H7 (cell line): ENCODE measurements at regions not wholly inside any gene's neighbourhood (a gene's known extent, or its start where the extent isn't known, plus 50 kb on each side); places are given as distances from the start of the nearest gene placed in this dataset.
"Not testable (repeated sequence)": the region's sequence is repeated elsewhere in the genome, so short reads cannot be mapped to it uniquely, and the experiment has no call there.

Source experiments
- DNase-seq: peaks from one replicate; pipeline ENCODE4 v3.0.0; 2012
- H3K27me3 ChIP-seq: 2 replicates; pipeline ENCODE4 v1.6.0; 2011; ENCODE audit warnings: mild to moderate bottlenecking, low read length; ENCODE audit not compliant: control insufficient read depth, insufficient read depth
- H3K36me3 ChIP-seq: replicated peaks from 2 replicates; pipeline ENCODE4 v1.5.1; 2011; ENCODE audit warnings: low read length; ENCODE audit not compliant: control insufficient read depth, insufficient read depth
- H3K4me3 ChIP-seq: 2 replicates; pipeline ENCODE4 v1.5.1; 2011; ENCODE audit warnings: low read depth, mild to moderate bottlenecking, control low read depth, low read length, moderate library complexity; ENCODE audit not compliant: insufficient read depth

GRCh38 chr1:200305806-200306205, 104.0 kb downstream of the ZNF281 start:
- no peak overlapping the region for H3K4me3 ChIP-seq
- H3K36me3 ChIP-seq, result no peaks in the 10 kb centered on the region
- H3K27me3 ChIP-seq, result peaks cover 20% of the 10 kb centered on the region
- no peak for DNase-seq

- Histone ChIP-seq H3K4me3 (no peak overlapping the region), H3K36me3 (no peaks in the 10 kb centered on the region), H3K27me3 (peaks cover 21% of the 10 kb centered on the region)
Observed at GRCh38 chr1:200304171-200304570, 105.7 kb downstream of the ZNF281 start.

GRCh38 chr1:200302921-200303290, 106.9 kb downstream of the ZNF281 start:
- H3K27me3 ChIP-seq, result peaks cover 21% of the 10 kb centered on the region
- peak overlapping the region; percentile 35 for H3K4me3 ChIP-seq
- DNase-seq, result peak; percentile 33
- H3K36me3 ChIP-seq, result no peaks in the 10 kb centered on the region

More at GRCh38 chr1:200304171-200304570, 105.7 kb downstream of the ZNF281 start:
- DNase-seq, result no peak

- Histone ChIP-seq H3K27me3 (peaks cover 21% of the 10 kb centered on the region), H3K36me3 (no peaks in the 10 kb centered on the region), H3K4me3 (peak overlapping the region; percentile 35)
- peak; percentile 58 for DNase-seq
Observed at GRCh38 chr1:200302192-200302920, 107.5 kb downstream of the ZNF281 start.

- Histone ChIP-seq H3K36me3 (no peaks in the 10 kb centered on the region), H3K27me3 (peaks cover 21% of the 10 kb centered on the region), H3K4me3 (no peak overlapping the region)
- no peak for DNase-seq
Observed at GRCh38 chr1:200301152-200301551, 108.7 kb downstream of the ZNF281 start.

GRCh38 chr1:200299571-200299970, 110.3 kb downstream of the ZNF281 start:
- Histone ChIP-seq H3K4me3 (no peak overlapping the region), H3K36me3 (no peaks in the 10 kb centered on the region), H3K27me3 (peaks cover 21% of the 10 kb centered on the region)
- DNase-seq, result no peak

GRCh38 chr1:200298242-200298641, 111.6 kb downstream of the ZNF281 start:
- peaks cover 18% of the 10 kb centered on the region for H3K27me3 ChIP-seq
- no peak overlapping the region for H3K4me3 ChIP-seq
- no peak for DNase-seq
- H3K36me3 ChIP-seq, result no peaks in the 10 kb centered on the region

GRCh38 chr1:200296091-200296661, 113.7 kb downstream of the ZNF281 start:
- H3K27me3 ChIP-seq, result peaks cover 5% of the 10 kb centered on the region
- no peak for DNase-seq
- H3K36me3 ChIP-seq, result no peaks in the 10 kb centered on the region
- no peak overlapping the region for H3K4me3 ChIP-seq

GRCh38 chr1:200294241-200294640, 115.6 kb downstream of the ZNF281 start:
- Histone ChIP-seq H3K4me3 (no peak overlapping the region), H3K27me3 (no peaks in the 10 kb centered on the region; the same call in none of the 2 replicates), H3K36me3 (no peaks in the 10 kb centered on the region)
- no peak for DNase-seq

GRCh38 chr1:200292699-200293098, 117.1 kb downstream of the ZNF281 start:
- Histone ChIP-seq H3K27me3 (no peaks in the 10 kb centered on the region; the same call in none of the 2 replicates), H3K4me3 (no peak overlapping the region), H3K36me3 (no peaks in the 10 kb centered on the region)
- DNase-seq, result no peak

- H3K4me3 ChIP-seq, result no peak overlapping the region
- DNase-seq, result no peak
- H3K36me3 ChIP-seq, result no peaks in the 10 kb centered on the region
- H3K27me3 ChIP-seq, result no peaks in the 10 kb centered on the region; the same call in none of the 2 replicates
Observed at GRCh38 chr1:200291106-200291505, 118.7 kb downstream of the ZNF281 start.

- no peaks in the 10 kb centered on the region for H3K36me3 ChIP-seq
- no peaks in the 10 kb centered on the region; the same call in none of the 2 replicates for H3K27me3 ChIP-seq
- DNase-seq, result peak; percentile 68
- H3K4me3 ChIP-seq, result no peak overlapping the region
Observed at GRCh38 chr1:200290010-200290685, 119.7 kb downstream of the ZNF281 start.

- DNase-seq, result no peak
- Histone ChIP-seq H3K4me3 (no peak overlapping the region), H3K36me3 (no peaks in the 10 kb centered on the region), H3K27me3 (peaks cover 1% of the 10 kb centered on the region)
Observed at GRCh38 chr1:200288226-200288625, 121.6 kb downstream of the ZNF281 start.

- not testable (repeated sequence) for DNase-seq, H3K27me3 ChIP-seq, H3K36me3 ChIP-seq, H3K4me3 ChIP-seq
Observed at GRCh38 chr1:200284236-200284635, 125.6 kb downstream of the ZNF281 start.
